IgD-negative memory B cell (primary cell): ENCODE measurements at regions not wholly inside any gene's neighbourhood (a gene's known extent, or its start where the extent isn't known, plus 50 kb on each side); places are given as distances from the start of the nearest gene placed in this dataset.
"Not testable (repeated sequence)": the region's sequence is repeated elsewhere in the genome, so short reads cannot be mapped to it uniquely, and the experiment has no call there.

Experiments used
- H3K27ac Mint-ChIP-seq, 3 donors: one replicate each; pipeline ENCODE4 v1.8.0; 2020 to 2022; ENCODE audit warnings: mild to moderate bottlenecking in 3 of 3, mixed read lengths in 3 of 3, moderate library complexity in 1 of 3
- H3K27me3 Mint-ChIP-seq: one replicate; pipeline ENCODE4 v1.8.0; 2021; ENCODE audit warnings: mixed read lengths
- H3K36me3 Mint-ChIP-seq: one replicate; pipeline ENCODE4 v1.8.0; 2020; ENCODE audit warnings: mild to moderate bottlenecking, mixed read lengths
- H3K4me1 Mint-ChIP-seq, 3 donors: one replicate each; pipeline ENCODE4 v1.8.0; 2020 to 2022; ENCODE audit warnings: mixed read lengths in 3 of 3, mild to moderate bottlenecking in 1 of 3
- H3K4me3 Mint-ChIP-seq, 4 donors: one replicate each; pipeline ENCODE4 v1.8.0; 2020 to 2022; ENCODE audit warnings: mild to moderate bottlenecking in 4 of 4, mixed read lengths in 4 of 4, moderate library complexity in 3 of 4
- H3K9me3 Mint-ChIP-seq, 3 donors: one replicate each; pipeline ENCODE4 v1.8.0; 2020 to 2021; ENCODE audit warnings: mixed read lengths in 3 of 3, mild to moderate bottlenecking in 1 of 3

- H3K36me3 Mint-ChIP-seq, result no peaks in the 10 kb centered on the region
- no peak overlapping the region for H3K4me3 Mint-ChIP-seq
- no peak overlapping the region for H3K27ac Mint-ChIP-seq
- no peaks in the 10 kb centered on the region for H3K4me1 Mint-ChIP-seq
- peaks cover 3% of the 10 kb centered on the region for H3K27me3 Mint-ChIP-seq
- peaks cover 0 to 1% (median 0%) of the 10 kb centered on the region in 3 donors for H3K9me3 Mint-ChIP-seq
Measured at GRCh38 chr7:8362723-8363369, 70.6 kb upstream of the NXPH1 start.

DNA sequence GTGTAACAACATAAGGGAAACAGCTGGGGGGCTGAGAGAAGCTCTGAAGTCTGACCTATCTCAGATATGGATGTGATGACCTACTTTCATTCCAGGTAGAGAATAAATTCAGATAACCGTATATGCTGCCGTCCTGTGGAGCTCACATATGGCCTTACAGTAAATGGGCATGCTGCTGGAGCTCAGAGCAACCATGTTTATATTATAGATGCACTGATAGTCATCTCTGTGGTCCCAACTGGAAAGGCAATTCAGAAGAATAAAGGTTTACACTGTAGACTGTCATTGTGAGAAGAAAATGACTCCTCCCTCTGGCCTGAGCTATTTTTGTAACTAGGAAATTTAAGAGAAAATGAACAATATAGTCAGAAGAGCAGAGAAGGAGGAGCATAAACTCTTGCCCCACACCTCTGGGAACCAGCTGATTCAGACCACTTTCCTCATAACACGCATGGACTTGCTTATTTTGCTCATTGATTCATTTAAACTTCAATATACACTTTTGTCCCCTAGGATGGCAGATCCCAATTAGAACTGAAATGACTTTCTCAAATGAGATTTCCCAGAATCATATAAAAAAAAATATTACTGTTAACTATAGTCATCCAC, 69.9 kb upstream of the NXPH1 start:
- peaks cover 3% of the 10 kb centered on the region for H3K27me3 Mint-ChIP-seq
- H3K4me3 Mint-ChIP-seq, result no peak overlapping the region
- H3K36me3 Mint-ChIP-seq, result no peaks in the 10 kb centered on the region
- no peaks in the 10 kb centered on the region for H3K4me1 Mint-ChIP-seq
- H3K27ac Mint-ChIP-seq, result no peak overlapping the region
- H3K9me3 Mint-ChIP-seq, result peaks cover 0 to 3% (median 0%) of the 10 kb centered on the region in 3 donors

DNA sequence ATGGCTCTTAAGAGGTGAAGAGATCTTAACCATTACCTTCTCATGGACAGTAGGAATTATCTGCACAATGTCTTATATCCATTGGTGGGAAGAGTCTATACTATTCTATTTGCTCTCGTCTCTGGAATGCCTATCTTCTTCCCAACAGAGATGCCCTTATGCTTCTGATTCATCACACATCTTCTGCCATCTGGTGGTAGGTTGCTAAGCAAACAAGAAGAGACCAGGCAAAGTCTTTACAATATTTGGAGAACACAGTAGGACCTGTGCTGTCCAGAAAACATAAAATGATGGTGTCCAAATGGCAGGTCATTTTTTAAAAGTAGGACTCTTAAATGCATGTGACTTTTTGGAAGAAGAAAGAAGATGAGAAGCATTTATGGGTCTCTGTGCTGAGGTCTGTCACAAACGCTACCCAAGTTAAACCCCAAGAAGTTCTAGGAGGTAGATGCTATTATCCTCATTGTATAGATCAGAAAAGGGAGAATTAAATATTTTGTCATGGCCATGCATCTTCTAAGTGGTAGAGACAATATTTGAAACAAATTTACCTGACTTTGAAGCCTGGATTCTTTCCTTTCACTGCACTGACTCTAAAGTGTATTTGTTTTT, 67.8 kb upstream of the NXPH1 start:
- Mint-ChIP-seq H3K27me3 (peaks cover 3% of the 10 kb centered on the region), H3K4me3 (no peak overlapping the region), H3K27ac (no peak overlapping the region), H3K36me3 (no peaks in the 10 kb centered on the region), H3K9me3 (peaks cover 0 to 3% (median 0%) of the 10 kb centered on the region in 3 donors), H3K4me1 (no peaks in the 10 kb centered on the region)

GRCh38 chr7:8368007-8368406, 65.4 kb upstream of the NXPH1 start:
- H3K4me1 Mint-ChIP-seq, H3K4me3 Mint-ChIP-seq, H3K27ac Mint-ChIP-seq: not testable (repeated sequence)

DNA sequence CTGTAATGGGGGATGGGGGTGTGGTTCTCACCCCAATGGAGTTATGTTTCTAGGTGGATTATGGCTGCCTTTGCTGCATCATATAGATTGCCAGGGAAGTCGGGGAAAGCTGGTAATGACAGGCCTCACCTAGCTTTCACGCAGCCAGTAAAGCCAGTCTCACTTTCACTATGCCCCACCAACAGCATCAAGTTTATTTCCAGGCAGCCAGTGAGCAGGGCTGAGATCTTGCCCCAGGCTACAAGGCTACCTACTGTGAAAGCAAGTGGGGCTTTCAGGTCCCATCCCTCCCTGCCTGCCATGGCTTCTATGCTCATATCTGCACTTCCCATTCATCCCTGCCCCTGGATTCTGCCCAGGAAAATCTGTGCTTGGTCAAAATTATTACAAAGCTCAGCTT, 61.7 kb upstream of the NXPH1 start:
- Mint-ChIP-seq H3K27me3 (peaks cover 16% of the 10 kb centered on the region), H3K4me3 (no peak overlapping the region), H3K36me3 (peaks cover 3% of the 10 kb centered on the region), H3K27ac (no peak overlapping the region), H3K4me1 (no peaks in the 10 kb centered on the region), H3K9me3 (peaks cover 0 to 6% (median 2%) of the 10 kb centered on the region in 3 donors)

More at GRCh38 chr7:8368007-8368406, 65.4 kb upstream of the NXPH1 start:
- H3K36me3 Mint-ChIP-seq, H3K27me3 Mint-ChIP-seq, H3K9me3 Mint-ChIP-seq: not testable (repeated sequence)

DNA sequence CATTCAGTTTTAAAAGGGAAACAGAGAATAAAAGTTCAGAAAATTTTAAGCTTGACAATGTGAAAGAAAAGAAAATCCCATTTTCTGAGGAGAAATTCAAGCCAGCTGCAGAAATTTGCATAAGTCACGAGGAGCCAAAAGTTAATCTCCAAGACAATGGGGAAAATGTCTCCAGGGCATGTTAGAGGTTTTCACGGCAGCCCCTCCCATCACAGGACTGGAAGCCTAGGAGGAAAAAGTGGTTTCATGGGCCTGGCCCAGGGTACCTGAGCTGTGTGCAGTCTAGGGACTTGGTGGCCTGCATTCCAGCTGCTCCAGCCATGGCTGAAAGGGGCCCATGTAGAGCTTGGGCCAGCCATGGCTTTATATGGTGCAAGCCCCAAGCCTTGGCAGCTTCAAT, 59.6 kb upstream of the NXPH1 start:
- Mint-ChIP-seq H3K4me3 (no peak overlapping the region), H3K36me3 (peaks cover 3% of the 10 kb centered on the region), H3K9me3 (peaks cover 0 to 3% (median 2%) of the 10 kb centered on the region in 3 donors), H3K4me1 (no peaks in the 10 kb centered on the region), H3K27ac (no peak overlapping the region), H3K27me3 (peaks cover 17% of the 10 kb centered on the region)

GRCh38 chr7:8378349-8379019, 54.9 kb upstream of the NXPH1 start:
- peaks cover 6% of the 10 kb centered on the region for H3K36me3 Mint-ChIP-seq
- H3K4me3 Mint-ChIP-seq, result no peak overlapping the region
- H3K27ac Mint-ChIP-seq, result no peak overlapping the region
- H3K27me3 Mint-ChIP-seq, result peaks cover 9% of the 10 kb centered on the region
- peaks cover 0 to 1% (median 0%) of the 10 kb centered on the region in 3 donors for H3K9me3 Mint-ChIP-seq
- no peaks in the 10 kb centered on the region for H3K4me1 Mint-ChIP-seq

- no peak overlapping the region for H3K27ac Mint-ChIP-seq
- peaks cover 6% of the 10 kb centered on the region for H3K36me3 Mint-ChIP-seq
- H3K4me3 Mint-ChIP-seq, result no peak overlapping the region
- peaks cover 8% of the 10 kb centered on the region for H3K27me3 Mint-ChIP-seq
- no peaks in the 10 kb centered on the region for H3K9me3 Mint-ChIP-seq
- H3K4me1 Mint-ChIP-seq, result no peaks in the 10 kb centered on the region
Measured at GRCh38 chr7:8379264-8379663, 54.1 kb upstream of the NXPH1 start.

DNA sequence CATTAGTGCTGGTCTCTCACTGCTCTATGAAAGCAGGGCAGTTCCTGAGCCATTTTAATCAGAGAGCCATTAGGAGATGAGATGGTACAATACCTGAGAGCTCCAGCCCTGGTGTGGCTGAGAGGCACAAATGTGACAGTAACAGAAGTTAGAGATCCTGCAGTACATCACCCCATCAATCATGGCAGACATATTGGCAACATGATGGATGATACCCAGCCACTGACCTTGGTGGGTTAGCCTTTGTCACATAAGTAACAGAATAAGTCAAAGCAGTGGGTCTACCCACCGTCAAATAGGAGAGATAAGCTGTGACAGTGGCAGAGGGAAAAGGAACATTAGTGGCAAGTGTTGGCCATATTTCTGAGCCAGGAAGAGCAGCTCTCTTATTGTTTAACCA, 53.3 kb upstream of the NXPH1 start:
- Mint-ChIP-seq H3K27ac (no peak overlapping the region), H3K4me3 (no peak overlapping the region), H3K9me3 (no peaks in the 10 kb centered on the region), H3K4me1 (no peaks in the 10 kb centered on the region), H3K36me3 (peaks cover 6% of the 10 kb centered on the region), H3K27me3 (peaks cover 6% of the 10 kb centered on the region)

GRCh38 chr7:8382004-8382730, 51.2 kb upstream of the NXPH1 start:
- peaks cover 3% of the 10 kb centered on the region for H3K27me3 Mint-ChIP-seq
- H3K4me1 Mint-ChIP-seq, result peaks cover 0 to 2% (median 0%) of the 10 kb centered on the region in 3 donors
- H3K36me3 Mint-ChIP-seq, result peaks cover 2% of the 10 kb centered on the region
- no peaks in the 10 kb centered on the region for H3K9me3 Mint-ChIP-seq
- no peak overlapping the region for H3K4me3 Mint-ChIP-seq
- H3K27ac Mint-ChIP-seq, result no peak overlapping the region
